ENCODE measurements at regions not wholly inside any gene's neighbourhood (a gene's known extent, or its start where the extent isn't known, plus 50 kb on each side); places are given as distances from the start of the nearest gene placed in this dataset.

DNA sequence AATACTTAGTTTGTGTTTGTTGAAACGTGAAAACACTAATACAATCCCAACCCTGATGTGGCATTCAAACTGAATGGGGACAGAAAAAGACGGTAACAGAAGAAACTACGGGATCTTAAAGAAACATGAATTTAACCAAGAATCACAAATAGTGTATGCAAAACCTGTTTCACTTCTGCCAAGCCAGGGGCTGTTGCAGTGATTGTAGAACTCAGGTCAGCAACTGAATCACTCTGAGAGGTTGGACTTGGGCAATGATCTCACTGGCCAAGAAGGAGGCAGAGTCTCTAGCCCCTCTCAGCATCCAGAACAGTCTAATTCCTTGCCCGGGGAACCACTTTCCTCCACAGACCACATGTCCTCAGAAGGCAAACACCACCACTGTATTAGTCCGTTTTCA, 54.9 kb upstream of the CRIM1 start:
- TF ChIP-seq CEBPB (IDR thresholded peaks at IDR 0.05; ENCODE audit: borderline replicate concordance in 1 of 2, low read depth in 2 of 2, low read length in 2 of 2) (no peak), GABPA (IDR thresholded peaks at IDR 0.05; ENCODE audit: low read depth) (no peak), NFYB (IDR thresholded peaks at IDR 0.05; ENCODE audit: insufficient read depth, low read depth, low read length) (no peak), SIN3A (IDR thresholded peaks at IDR 0.05; ENCODE audit: low read depth, low read length) (no peak), SMC3 (IDR thresholded peaks at IDR 0.05; ENCODE audit: borderline replicate concordance, low read length) (no peak), NRF1 (conservative IDR thresholded peaks at IDR 0.05; ENCODE audit: low read depth, low read length) (no peak), IKZF1 (conservative IDR thresholded peaks at IDR 0.05) (no peak), POLR2A (IDR thresholded peaks at IDR 0.05; ENCODE audit: low read depth, low read length) (no peak), EZH2 (IDR thresholded peaks at IDR 0.05; ENCODE audit: borderline replicate concordance, control insufficient read depth, low read depth, low read length) (no peak), BHLHE40 (IDR thresholded peaks at IDR 0.05; ENCODE audit: borderline replicate concordance in 1 of 2, low read depth in 2 of 2, low read length in 1 of 2) (no peak), BCL11A (IDR thresholded peaks at IDR 0.05; ENCODE audit: low read depth, low read length) (no peak), TARDBP (IDR thresholded peaks at IDR 0.05; ENCODE audit: borderline replicate concordance) (no peak)
- TF ChIP-seq, protein P1, sequence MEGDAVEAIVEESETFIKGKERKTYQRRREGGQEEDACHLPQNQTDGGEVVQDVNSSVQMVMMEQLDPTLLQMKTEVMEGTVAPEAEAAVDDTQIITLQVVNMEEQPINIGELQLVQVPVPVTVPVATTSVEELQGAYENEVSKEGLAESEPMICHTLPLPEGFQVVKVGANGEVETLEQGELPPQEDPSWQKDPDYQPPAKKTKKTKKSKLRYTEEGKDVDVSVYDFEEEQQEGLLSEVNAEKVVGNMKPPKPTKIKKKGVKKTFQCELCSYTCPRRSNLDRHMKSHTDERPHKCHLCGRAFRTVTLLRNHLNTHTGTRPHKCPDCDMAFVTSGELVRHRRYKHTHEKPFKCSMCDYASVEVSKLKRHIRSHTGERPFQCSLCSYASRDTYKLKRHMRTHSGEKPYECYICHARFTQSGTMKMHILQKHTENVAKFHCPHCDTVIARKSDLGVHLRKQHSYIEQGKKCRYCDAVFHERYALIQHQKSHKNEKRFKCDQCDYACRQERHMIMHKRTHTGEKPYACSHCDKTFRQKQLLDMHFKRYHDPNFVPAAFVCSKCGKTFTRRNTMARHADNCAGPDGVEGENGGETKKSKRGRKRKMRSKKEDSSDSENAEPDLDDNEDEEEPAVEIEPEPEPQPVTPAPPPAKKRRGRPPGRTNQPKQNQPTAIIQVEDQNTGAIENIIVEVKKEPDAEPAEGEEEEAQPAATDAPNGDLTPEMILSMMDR (IDR thresholded peaks at IDR 0.05 in 2 of 3, conservative IDR thresholded peaks at IDR 0.05 in 1 of 3; ENCODE audit: control insufficient read depth in 2 of 3, extremely low read depth in 1 of 3, insufficient read depth in 1 of 3, low read depth in 3 of 3, low read length in 3 of 3) = no peak
- TF ChIP-seq, protein P2, sequence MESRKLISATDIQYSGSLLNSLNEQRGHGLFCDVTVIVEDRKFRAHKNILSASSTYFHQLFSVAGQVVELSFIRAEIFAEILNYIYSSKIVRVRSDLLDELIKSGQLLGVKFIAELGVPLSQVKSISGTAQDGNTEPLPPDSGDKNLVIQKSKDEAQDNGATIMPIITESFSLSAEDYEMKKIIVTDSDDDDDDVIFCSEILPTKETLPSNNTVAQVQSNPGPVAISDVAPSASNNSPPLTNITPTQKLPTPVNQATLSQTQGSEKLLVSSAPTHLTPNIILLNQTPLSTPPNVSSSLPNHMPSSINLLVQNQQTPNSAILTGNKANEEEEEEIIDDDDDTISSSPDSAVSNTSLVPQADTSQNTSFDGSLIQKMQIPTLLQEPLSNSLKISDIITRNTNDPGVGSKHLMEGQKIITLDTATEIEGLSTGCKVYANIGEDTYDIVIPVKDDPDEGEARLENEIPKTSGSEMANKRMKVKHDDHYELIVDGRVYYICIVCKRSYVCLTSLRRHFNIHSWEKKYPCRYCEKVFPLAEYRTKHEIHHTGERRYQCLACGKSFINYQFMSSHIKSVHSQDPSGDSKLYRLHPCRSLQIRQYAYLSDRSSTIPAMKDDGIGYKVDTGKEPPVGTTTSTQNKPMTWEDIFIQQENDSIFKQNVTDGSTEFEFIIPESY (IDR thresholded peaks at IDR 0.05) = no peak

All from GM12878 (cell line).